GM12872 (cell line): ENCODE measurements at regions not wholly inside any gene's neighbourhood (a gene's known extent, or its start where the extent isn't known, plus 50 kb on each side); places are given as distances from the start of the nearest gene placed in this dataset.

ENCODE experiments used
- CTCF ChIP-seq: IDR thresholded peaks from 3 replicates; pipeline ENCODE4 v1.5.1; 2011; ENCODE audit warnings: low read depth, mild to moderate bottlenecking, low read length, moderate library complexity; ENCODE audit not compliant: insufficient read depth

DNA sequence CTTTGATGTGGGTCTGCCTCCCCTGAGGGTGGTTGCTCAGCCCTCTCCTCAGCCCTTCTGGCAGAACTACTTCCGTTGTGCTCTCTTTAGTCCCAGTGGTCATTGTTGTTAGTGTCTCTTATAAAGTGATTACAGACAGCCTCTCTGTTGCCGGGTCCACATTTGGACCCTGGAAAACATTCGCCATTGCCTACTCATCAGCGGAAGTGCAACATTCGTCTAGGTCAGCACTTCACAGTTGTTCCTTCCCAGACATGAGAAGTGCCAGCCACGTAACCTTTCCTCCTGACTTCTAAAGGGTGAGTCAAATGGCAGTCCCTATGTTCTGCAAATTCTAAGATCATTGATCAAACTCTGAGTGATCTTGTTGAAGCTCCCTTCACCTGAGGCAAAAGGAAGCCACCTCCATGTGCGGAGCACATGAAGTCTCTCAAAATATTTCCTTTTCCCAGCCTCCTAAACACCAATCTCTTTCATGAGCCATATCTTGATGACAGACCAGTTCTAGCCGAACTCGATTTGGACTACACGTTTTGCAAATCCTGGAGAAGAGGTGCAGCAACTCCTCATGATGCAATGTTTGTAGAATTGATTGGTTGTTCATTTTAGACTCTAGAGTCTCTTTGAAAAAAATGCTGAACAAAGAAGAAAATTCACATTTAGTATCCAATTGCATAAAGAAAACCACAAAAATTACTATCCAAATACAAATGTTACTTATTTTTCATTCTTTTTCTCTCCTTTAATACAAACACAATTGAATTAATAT lies 163.8 kb downstream of the RPL10L start:
- no peak for TF ChIP-seq CTCF

DNA sequence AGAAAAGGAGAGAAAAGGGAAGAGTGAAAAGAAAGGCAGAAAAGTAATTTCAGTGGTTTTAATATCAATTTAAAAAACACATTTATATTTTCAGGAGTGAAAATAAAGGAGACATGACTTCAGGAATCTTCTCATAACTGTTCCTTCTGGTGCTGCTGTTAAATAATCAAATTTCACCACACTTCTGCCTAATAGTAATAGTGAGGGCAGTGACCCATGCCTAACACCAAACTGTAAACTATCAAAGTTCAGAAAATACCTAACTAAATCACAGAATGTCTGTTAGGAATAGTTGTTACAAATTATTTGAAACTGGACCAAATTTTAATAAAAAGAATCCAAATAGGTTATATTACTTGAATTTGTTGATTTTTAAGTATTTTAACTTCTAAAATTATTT lies 169.4 kb downstream of the RPL10L start:
- no peak for TF ChIP-seq CTCF

- TF ChIP-seq CTCF, result no peak
These were observed 170.8 kb downstream of the RPL10L start for GRCh38 chr14:46480817-46481216.

- no peak for TF ChIP-seq CTCF
These were observed 179.3 kb downstream of the RPL10L start for GRCh38 chr14:46472261-46472660.

DNA sequence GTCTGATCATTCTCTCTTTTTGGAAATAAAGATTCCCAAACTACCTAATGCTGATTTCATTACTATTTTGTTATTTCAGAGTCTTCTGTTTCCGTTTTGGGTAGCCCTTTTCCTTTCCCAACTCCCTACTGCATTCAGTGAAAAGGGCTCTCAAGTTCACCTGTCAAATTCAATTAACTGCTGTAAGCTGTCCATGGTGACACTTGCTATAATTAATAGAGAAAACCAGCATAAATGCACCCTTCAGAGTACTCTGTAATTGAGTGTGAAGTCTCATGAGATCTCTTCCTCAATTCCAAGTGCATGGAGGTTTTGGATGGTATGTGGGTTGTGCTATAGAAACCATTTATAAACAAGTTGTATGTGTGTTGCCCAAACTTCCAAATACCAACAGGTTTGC lies 187.2 kb downstream of the RPL10L start:
- TF ChIP-seq CTCF, result no peak

DNA sequence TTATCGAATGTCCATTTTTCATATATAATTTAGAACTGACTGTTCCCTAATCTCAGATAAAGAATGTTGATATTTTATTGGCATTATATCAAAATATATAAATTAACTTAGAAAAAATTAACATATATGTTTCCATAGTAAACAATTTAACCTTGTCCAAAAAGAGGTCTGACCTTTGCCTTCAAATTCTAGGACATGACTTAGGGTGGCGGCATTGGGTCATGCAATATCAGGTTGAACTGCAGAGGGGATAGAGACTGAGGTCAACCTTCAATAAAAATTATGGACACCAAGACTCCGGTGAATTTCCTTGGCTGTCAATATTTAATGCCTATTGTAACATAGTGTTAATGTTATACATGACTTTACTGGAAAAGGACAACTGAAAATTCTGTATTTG lies 199.8 kb downstream of the RPL10L start:
- TF ChIP-seq CTCF, result no peak

DNA sequence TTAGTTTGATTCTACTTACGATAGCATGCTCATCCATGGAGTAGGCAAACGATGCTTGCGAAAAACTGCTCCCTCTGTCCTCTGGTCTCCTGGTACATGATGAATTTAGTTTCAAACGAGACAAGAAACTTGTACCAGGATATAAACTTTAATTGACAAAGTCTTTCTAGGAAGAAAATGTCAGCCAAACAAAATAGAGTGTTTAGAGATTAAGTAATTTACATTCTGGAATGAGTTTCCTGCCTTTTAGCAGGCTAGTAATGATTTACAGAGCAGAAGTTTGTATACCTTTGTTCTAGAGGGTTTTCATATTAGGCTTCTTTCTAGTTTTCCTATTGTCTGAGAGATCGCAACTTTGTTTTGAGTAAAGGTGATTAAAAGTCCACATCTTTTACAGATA lies 206.9 kb downstream of the RPL10L start:
- no peak for TF ChIP-seq CTCF
